Spleen (tissue), 11 donors: ENCODE measurements at regions not wholly inside any gene's neighbourhood (a gene's known extent, or its start where the extent isn't known, plus 50 kb on each side); places are given as distances from the start of the nearest gene placed in this dataset.

Experiments
- DNase-seq: peaks from one replicate; pipeline ENCODE4 v3.0.0-alpha.2; 2020
- H3K27ac ChIP-seq, 8 donors: fragments of 200-600 bp; sonication (generic) in 7 of 8; 1 replicate in 4 of 8; 2 replicates in 4 of 8; pipeline versions ENCODE4 v1.5.0 to v1.8.0; 2016 to 2021; ENCODE audit warnings: inconsistent platforms in 4 of 8, mild to moderate bottlenecking in 4 of 8, moderate library complexity in 1 of 8
- H3K27me3 ChIP-seq, 7 donors: fragments of 200-600 bp; sonication (generic) in 6 of 7; replicated peaks in 1 of 7; 1 replicate in 4 of 7; 2 replicates in 3 of 7; pipeline versions ENCODE4 v1.5.0 to v1.8.0; 2016 to 2021; ENCODE audit warnings: inconsistent platforms in 3 of 7, mild to moderate bottlenecking in 1 of 7
- H3K36me3 ChIP-seq, 6 donors: fragments of 200-600 bp; sonication (generic) in 5 of 6; 1 replicate in 4 of 6; 2 replicates in 2 of 6; pipeline versions ENCODE4 v1.5.0 to v1.8.0; 2016 to 2021; ENCODE audit warnings: inconsistent platforms in 2 of 6
- H3K4me1 ChIP-seq, 6 donors: fragments of 200-600 bp; sonication (generic) in 5 of 6; 1 replicate in 3 of 6; 2 replicates in 3 of 6; pipeline versions ENCODE4 v1.5.0 to v1.8.0; 2016 to 2021; ENCODE audit warnings: inconsistent platforms in 3 of 6
- H3K4me3 ChIP-seq, 8 donors: fragments of 200-600 bp; sonication (generic) in 7 of 8; 1 replicate in 4 of 8; 2 replicates in 4 of 8; pipeline versions ENCODE4 v1.5.0 to v1.8.0; 2016 to 2021; ENCODE audit warnings: inconsistent platforms in 4 of 8, mild to moderate bottlenecking in 4 of 8, moderate library complexity in 2 of 8
- H3K9me3 ChIP-seq, 8 donors: fragments of 200-600 bp; sonication (generic) in 7 of 8; 1 replicate in 4 of 8; 2 replicates in 4 of 8; pipeline versions ENCODE4 v1.5.0 to v1.8.0; 2016 to 2021; ENCODE audit warnings: inconsistent platforms in 4 of 8
- CTCF ChIP-seq, 11 experiments: fragments of 200-600 bp in 7 of 11; fragments of 450-650 bp in 4 of 11; sonication (generic) in 4 of 11; IDR thresholded peaks in 8 of 11; conservative IDR thresholded peaks in 3 of 11; 1 replicate in 7 of 11; 2 replicates in 4 of 11; pipeline versions ENCODE4 v1.4.0 to v1.8.0; 2016 to 2021; ENCODE audit warnings: antibody characterized with exemption in 11 of 11, inconsistent platforms in 4 of 11, mild to moderate bottlenecking in 1 of 11
- POLR2A ChIP-seq, 3 donors: fragments of 450-650 bp; IDR thresholded peaks; one replicate each; pipeline ENCODE4 v1.5.1; 2017; ENCODE audit warnings: antibody characterized with exemption in 3 of 3, mild to moderate bottlenecking in 1 of 3
- POLR2AphosphoS5 ChIP-seq, 3 donors: sonication (generic); formaldehyde crosslinking; IDR thresholded peaks; one replicate each; pipeline ENCODE4 v1.5.1; 2017; ENCODE audit warnings: antibody characterized with exemption in 3 of 3
- WGBS, 5 donors: extraction: QIAGEN DNeasy Blood & Tissue Kit in 3 of 5; methylation state at CpG; one replicate each; pipeline versions ENCODE4 v1.1.5 to v1.1.7; 2013 to 2018; 5-methylcytosine and 5-hydroxymethylcytosine counted together
- intact Hi-C: fragments of 100-400 bp; cut with DNase I; formaldehyde crosslinking; loops from one replicate; pipeline ENCODE4 v1.15.0; 2023; ENCODE audit warnings: low total_unique reads
- donor health status: healthy with polysubstance abuse.
- donor health status: DM: no; HTN: no; CAD: no; lungs with moderate emphysema.
- donor health status: DM: no; HTN: no; CAD: no.
- donor health status: Bipolar disorder and iron deficiency.
- donor health status: healthy.
- donor health status: DM: no; HTN: no; CAD: no.
- donor health status: DM: yes; HTN: yes; CAD: no.

- no peak for DNase-seq
- Histone ChIP-seq H3K27me3 (no peaks in the 10 kb centered on the region), H3K4me1 (no peaks in the 10 kb centered on the region), H3K36me3 (no peaks in the 10 kb centered on the region), H3K27ac (no peak overlapping the region), H3K4me3 (no peak overlapping the region), H3K9me3 (peaks cover 0 to 21% (median under 1%) of the 10 kb centered on the region in 8 donors)
- intact Hi-C loops, result no loop called here
- TF ChIP-seq CTCF (IDR thresholded peaks at IDR 0.05 in 8 of 11, conservative IDR thresholded peaks at IDR 0.05 in 3 of 11), result no peak
- no peak for TF ChIP-seq POLR2AphosphoS5 (IDR thresholded peaks at IDR 0.05)
- no peak for TF ChIP-seq POLR2A (IDR thresholded peaks at IDR 0.05)
- 80 to 94% (median 90%) methylated on average over 2 to 5 of the region's 5 CpGs for WGBS, 5 donors
Observed at GRCh38 chr3:164927728-164928127, 150.6 kb downstream of the SI start.

GRCh38 chr3:164918905-164919304 lies 159.4 kb downstream of the SI start:
- no peak for DNase-seq
- no peaks in the 10 kb centered on the region for H3K4me1 ChIP-seq
- no peak overlapping the region for H3K27ac ChIP-seq
- TF ChIP-seq CTCF (IDR thresholded peaks at IDR 0.05 in 8 of 11, conservative IDR thresholded peaks at IDR 0.05 in 3 of 11) (no peak), POLR2AphosphoS5 (IDR thresholded peaks at IDR 0.05) (no peak), POLR2A (IDR thresholded peaks at IDR 0.05) (no peak)
- intact Hi-C loops, result no loop called here
- H3K4me3 ChIP-seq, result no peak overlapping the region
- H3K9me3 ChIP-seq, result peaks cover 0 to 11% (median 2%) of the 10 kb centered on the region in 8 donors
- H3K27me3 ChIP-seq, result no peaks in the 10 kb centered on the region
- 48 to 58% (median 55%) methylated on average over 2 of the region's 2 CpGs for WGBS, 5 donors
- H3K36me3 ChIP-seq, result no peaks in the 10 kb centered on the region

GRCh38 chr3:164912916-164913315 lies 165.4 kb downstream of the SI start:
- H3K36me3 ChIP-seq, result no peaks in the 10 kb centered on the region
- intact Hi-C loops, result no loop called here
- WGBS, 5 donors, result 88 to 100% (median 89%) methylated on average over 2 of the region's 2 CpGs
- DNase-seq, result no peak
- no peak overlapping the region for H3K4me3 ChIP-seq
- peaks cover 0 to 19% (median 9%) of the 10 kb centered on the region in 8 donors for H3K9me3 ChIP-seq
- TF ChIP-seq CTCF (IDR thresholded peaks at IDR 0.05 in 8 of 11, conservative IDR thresholded peaks at IDR 0.05 in 3 of 11) (no peak), POLR2A (IDR thresholded peaks at IDR 0.05) (no peak), POLR2AphosphoS5 (IDR thresholded peaks at IDR 0.05) (no peak)
- H3K27ac ChIP-seq, result no peak overlapping the region
- H3K4me1 ChIP-seq, result no peaks in the 10 kb centered on the region
- H3K27me3 ChIP-seq, result no peaks in the 10 kb centered on the region

- Histone ChIP-seq H3K4me1 (no peaks in the 10 kb centered on the region), H3K36me3 (no peaks in the 10 kb centered on the region), H3K4me3 (no peak overlapping the region), H3K9me3 (no peaks in the 10 kb centered on the region), H3K27me3 (no peaks in the 10 kb centered on the region), H3K27ac (no peak overlapping the region)
- TF ChIP-seq POLR2AphosphoS5 (IDR thresholded peaks at IDR 0.05) (no peak), CTCF (IDR thresholded peaks at IDR 0.05 in 8 of 11, conservative IDR thresholded peaks at IDR 0.05 in 3 of 11) (no peak), POLR2A (IDR thresholded peaks at IDR 0.05) (no peak)
- 81 to 92% (median 86%) methylated on average over 5 of the region's 5 CpGs for WGBS, 5 donors
- intact Hi-C loops, result no loop called here
- DNase-seq, result no peak
Observed at GRCh38 chr3:164903820-164904451, 174.4 kb downstream of the SI start.
